ENCODE measurements at regions not wholly inside any gene's neighbourhood (a gene's known extent, or its start where the extent isn't known, plus 50 kb on each side); places are given as distances from the start of the nearest gene placed in this dataset.

- Mint-ChIP-seq H3K27ac (ENCODE audit: unreplicated experiment) (no peak overlapping the region), H3K27me3 (ENCODE audit: unreplicated experiment) (peaks cover 6% of the 10 kb centered on the region), H3K4me3 (ENCODE audit: unreplicated experiment) (no peak overlapping the region), H3K9me3 (ENCODE audit: unreplicated experiment) (no peaks in the 10 kb centered on the region), H3K36me3 (ENCODE audit: unreplicated experiment) (no peaks in the 10 kb centered on the region), H3K4me1 (ENCODE audit: unreplicated experiment) (no peaks in the 10 kb centered on the region)
- no peak for DNase-seq (ENCODE audit: extremely low spot score, unreplicated experiment)
- TF ChIP-seq CTCF (IDR thresholded peaks at IDR 0.05) = no peak
These were observed 127.6 kb upstream of the TRHDE start for GRCh38 chr12:72144553-72144952.

GRCh38 chr12:72146495-72146894, 125.7 kb upstream of the TRHDE start:
- Mint-ChIP-seq H3K36me3 (ENCODE audit: unreplicated experiment) (no peaks in the 10 kb centered on the region), H3K4me3 (ENCODE audit: unreplicated experiment) (no peak overlapping the region), H3K27ac (ENCODE audit: unreplicated experiment) (no peak overlapping the region), H3K9me3 (ENCODE audit: unreplicated experiment) (no peaks in the 10 kb centered on the region), H3K4me1 (ENCODE audit: unreplicated experiment) (no peaks in the 10 kb centered on the region), H3K27me3 (ENCODE audit: unreplicated experiment) (peaks cover 6% of the 10 kb centered on the region)
- DNase-seq (ENCODE audit: extremely low spot score, unreplicated experiment) = no peak
- no peak for TF ChIP-seq CTCF (IDR thresholded peaks at IDR 0.05)

GRCh38 chr12:72148709-72149108, 123.5 kb upstream of the TRHDE start:
- no peak overlapping the region for H3K27ac Mint-ChIP-seq (ENCODE audit: unreplicated experiment)
- no peak overlapping the region for H3K4me3 Mint-ChIP-seq (ENCODE audit: unreplicated experiment)
- TF ChIP-seq CTCF (IDR thresholded peaks at IDR 0.05) = no peak
- peaks cover 6% of the 10 kb centered on the region for H3K27me3 Mint-ChIP-seq (ENCODE audit: unreplicated experiment)
- no peaks in the 10 kb centered on the region for H3K4me1 Mint-ChIP-seq (ENCODE audit: unreplicated experiment)
- H3K9me3 Mint-ChIP-seq (ENCODE audit: unreplicated experiment) = no peaks in the 10 kb centered on the region
- H3K36me3 Mint-ChIP-seq (ENCODE audit: unreplicated experiment) = no peaks in the 10 kb centered on the region
- no peak for DNase-seq (ENCODE audit: extremely low spot score, unreplicated experiment)

- TF ChIP-seq CTCF (IDR thresholded peaks at IDR 0.05) = no peak
- Mint-ChIP-seq H3K27ac (ENCODE audit: unreplicated experiment) (no peak overlapping the region), H3K27me3 (ENCODE audit: unreplicated experiment) (peaks cover 10% of the 10 kb centered on the region)
These were observed 109.3 kb upstream of the TRHDE start for GRCh38 chr12:72162875-72163274.

GRCh38 chr12:72168851-72169250, 103.3 kb upstream of the TRHDE start:
- H3K36me3 Mint-ChIP-seq (ENCODE audit: unreplicated experiment) = no peaks in the 10 kb centered on the region
- H3K9me3 Mint-ChIP-seq (ENCODE audit: unreplicated experiment) = no peaks in the 10 kb centered on the region
- peaks cover 2% of the 10 kb centered on the region for H3K27me3 Mint-ChIP-seq (ENCODE audit: unreplicated experiment)
- no peak overlapping the region for H3K27ac Mint-ChIP-seq (ENCODE audit: unreplicated experiment)
- no peak overlapping the region for H3K4me3 Mint-ChIP-seq (ENCODE audit: unreplicated experiment)
- TF ChIP-seq CTCF (IDR thresholded peaks at IDR 0.05) = no peak
- H3K4me1 Mint-ChIP-seq (ENCODE audit: unreplicated experiment) = no peaks in the 10 kb centered on the region
- DNase-seq (ENCODE audit: extremely low spot score, unreplicated experiment) = no peak

More at GRCh38 chr12:72162875-72163274, 109.3 kb upstream of the TRHDE start:
- H3K4me3 Mint-ChIP-seq (ENCODE audit: unreplicated experiment) = no peak overlapping the region
- no peaks in the 10 kb centered on the region for H3K4me1 Mint-ChIP-seq (ENCODE audit: unreplicated experiment)
- no peaks in the 10 kb centered on the region for H3K9me3 Mint-ChIP-seq (ENCODE audit: unreplicated experiment)
- DNase-seq (ENCODE audit: extremely low spot score, unreplicated experiment) = no peak
- H3K36me3 Mint-ChIP-seq (ENCODE audit: unreplicated experiment) = no peaks in the 10 kb centered on the region

Data from osteocyte (in vitro differentiated cells).